IMR-90 (cell line): ENCODE measurements at regions not wholly inside any gene's neighbourhood (a gene's known extent, or its start where the extent isn't known, plus 50 kb on each side); places are given as distances from the start of the nearest gene placed in this dataset.

Source experiments
- ATAC-seq: fragments of 200-7000 bp; cut with Tn5 transposase; 2 replicates; pipeline ENCODE4 v1.9.1; 2020; ENCODE audit warnings: low read depth, mild to moderate bottlenecking, moderate library complexity
- BruUV-seq: library from RNA; stranded (reverse); fragments of 400-500 nt; replicated peaks from 2 replicates; lab custom pipeline; 2021; lab: Mats Ljungman, UMichigan
- CTCF ChIA-PET: fragments of 300-600 bp; formaldehyde crosslinking; extraction: SDS; loops from one replicate; lab custom pipeline; 2021; ENCODE audit warnings: antibody characterized with exemption; lab: Yijun Ruan, JAX
- POLR2A ChIA-PET: fragments of 300-600 bp; sonication (Branson Sonifier 250); formaldehyde crosslinking; loops from one replicate; lab custom pipeline; 2022; ENCODE audit warnings: antibody characterized with exemption; ENCODE audit not compliant: unreplicated experiment; lab: Charles Lee
- DNase-seq: peaks from one replicate; pipeline ENCODE4 v3.0.0; 2013
- H2AFZ ChIP-seq: replicated peaks from 2 replicates; pipeline ENCODE3; 2013; ENCODE audit warnings: low read length, mild to moderate bottlenecking; ENCODE audit not compliant: poor library complexity
- H2AK5ac ChIP-seq: 2 replicates; pipeline ENCODE4 v1.6.1; 2013; ENCODE audit warnings: low read depth, low read length, inconsistent platforms
- H2AK9ac ChIP-seq: replicated peaks from 2 replicates; pipeline ENCODE3; 2013; ENCODE audit warnings: mild to moderate bottlenecking, low read depth, low read length, moderate library complexity; ENCODE audit not compliant: poor library complexity
- H2BK120ac ChIP-seq: 2 replicates; pipeline ENCODE4 v1.6.1; 2013; ENCODE audit warnings: low read depth, low read length, inconsistent platforms
- H2BK15ac ChIP-seq: 3 replicates; pipeline ENCODE4 v1.6.1; 2013; ENCODE audit warnings: low read depth, low read length, inconsistent platforms
- H2BK20ac ChIP-seq: 2 replicates; pipeline ENCODE4 v1.6.1; 2013; ENCODE audit warnings: low read depth, mild to moderate bottlenecking, inconsistent platforms, low read length, moderate library complexity
- H2BK5ac ChIP-seq: 2 replicates; pipeline ENCODE4 v1.6.1; 2013; ENCODE audit warnings: mild to moderate bottlenecking, low read depth, low read length, inconsistent platforms; ENCODE audit not compliant: poor library complexity, severe bottlenecking
- H3K14ac ChIP-seq: replicated peaks from 2 replicates; pipeline ENCODE4 v1.6.1; 2013; ENCODE audit warnings: low read depth, low read length, inconsistent platforms
- H3K18ac ChIP-seq: 2 replicates; pipeline ENCODE4 v1.6.1; 2013; ENCODE audit warnings: low read depth, low read length, control low read depth
- H3K23ac ChIP-seq: 2 replicates; pipeline ENCODE4 v1.6.1; 2013; ENCODE audit warnings: low read depth, low read length, inconsistent platforms
- H3K27ac ChIP-seq: 2 replicates; pipeline ENCODE4 v1.5.1; 2013; ENCODE audit warnings: mild to moderate bottlenecking, control low read depth, low read length; ENCODE audit not compliant: insufficient read depth
- H3K27me3 ChIP-seq: 2 replicates; pipeline ENCODE4 v1.6.1; 2013; ENCODE audit warnings: low read length; ENCODE audit not compliant: control insufficient read depth, insufficient read depth
- H3K36me3 ChIP-seq: 2 replicates; pipeline ENCODE4 v1.6.1; 2013; ENCODE audit warnings: low read length, mixed read lengths; ENCODE audit not compliant: control insufficient read depth, insufficient read depth
- H3K4ac ChIP-seq: 2 replicates; pipeline ENCODE4 v1.6.1; 2013; ENCODE audit warnings: low read depth, low read length, inconsistent platforms
- H3K4me1 ChIP-seq: 2 replicates; pipeline ENCODE4 v1.6.1; 2013; ENCODE audit warnings: low read length, mixed read lengths; ENCODE audit not compliant: control insufficient read depth, insufficient read depth
- H3K4me2 ChIP-seq: 2 replicates; pipeline ENCODE4 v1.6.1; 2013; ENCODE audit warnings: low read depth, mild to moderate bottlenecking, control low read depth, low read length, moderate library complexity
- H3K4me3 ChIP-seq: 2 replicates; pipeline ENCODE4 v1.5.1; 2013; ENCODE audit warnings: low read depth, mild to moderate bottlenecking, control low read depth, low read length, moderate library complexity; ENCODE audit not compliant: insufficient read depth
- H3K56ac ChIP-seq: 2 replicates; pipeline ENCODE4 v1.6.1; 2013; ENCODE audit warnings: low read length, inconsistent platforms; ENCODE audit not compliant: insufficient read depth; ENCODE audit errors: extremely low read depth
- H3K79me1 ChIP-seq, 2 experiments: 2 replicates each; pipeline ENCODE4 v1.6.1; 2013; ENCODE audit warnings: low read length in 2 of 2, inconsistent platforms in 1 of 2, low read depth in 1 of 2
- H3K9ac ChIP-seq: 2 replicates; pipeline ENCODE4 v1.6.1; 2013; ENCODE audit warnings: low read depth, low read length, control low read depth
- H3K9me1 ChIP-seq: 2 replicates; pipeline ENCODE4 v1.6.1; 2013; ENCODE audit warnings: low read length, inconsistent platforms; ENCODE audit not compliant: insufficient read depth
- H3K9me3 ChIP-seq: 2 replicates; pipeline ENCODE4 v1.6.1; 2013; ENCODE audit warnings: low read length; ENCODE audit not compliant: control insufficient read depth, insufficient read depth
- H4K20me1 ChIP-seq: 2 replicates; pipeline ENCODE4 v1.6.1; 2013; ENCODE audit warnings: low read length, inconsistent platforms; ENCODE audit not compliant: insufficient read depth
- H4K5ac ChIP-seq: 2 replicates; pipeline ENCODE4 v1.6.1; 2013; ENCODE audit warnings: mild to moderate bottlenecking, low read depth, low read length, control low read depth
- H4K8ac ChIP-seq, 2 experiments: 2 replicates each; pipeline ENCODE4 v1.6.1; 2013; ENCODE audit warnings: low read depth in 2 of 2, low read length in 2 of 2, control low read depth in 1 of 2, inconsistent platforms in 1 of 2
- H4K91ac ChIP-seq: 2 replicates; pipeline ENCODE4 v1.6.1; 2013; ENCODE audit warnings: low read depth, low read length, inconsistent platforms; ENCODE audit not compliant: insufficient read depth
- BHLHE40 ChIP-seq: fragments of 150-350 bp; IDR thresholded peaks from 2 replicates; pipeline ENCODE4 v1.6.1; 2016; ENCODE audit warnings: mild to moderate bottlenecking, low read depth, low read length
- CEBPB ChIP-seq: IDR thresholded peaks from 2 replicates; pipeline ENCODE4 v1.6.1; 2012; ENCODE audit warnings: low read depth, low read length, improper control_type of control experiment
- CHD1 ChIP-seq: IDR thresholded peaks from 2 replicates; pipeline ENCODE4 v1.6.1; 2012; ENCODE audit warnings: low read depth, low read length, improper control_type of control experiment
- FOS ChIP-seq: fragments of 150-350 bp; IDR thresholded peaks from 2 replicates; pipeline ENCODE4 v1.6.1; 2016; ENCODE audit warnings: low read depth, low read length
- MAFK ChIP-seq: IDR thresholded peaks from 2 replicates; pipeline ENCODE4 v1.6.1; 2012; ENCODE audit warnings: low read depth, low read length, improper control_type of control experiment
- MAZ ChIP-seq: IDR thresholded peaks from 2 replicates; pipeline ENCODE4 v1.6.1; 2012; ENCODE audit warnings: low read depth, mild to moderate bottlenecking, low read length, improper control_type of control experiment, moderate library complexity, borderline replicate concordance
- MXI1 ChIP-seq: IDR thresholded peaks from 2 replicates; pipeline ENCODE4 v1.6.1; 2012; ENCODE audit warnings: low read depth, mild to moderate bottlenecking, low read length, moderate library complexity, borderline replicate concordance
- NFE2L2 ChIP-seq: fragments of 150-350 bp; IDR thresholded peaks from 2 replicates; pipeline ENCODE4 v1.6.1; 2016; ENCODE audit warnings: low read depth, mild to moderate bottlenecking, low read length
- POLR2A ChIP-seq: IDR thresholded peaks from 2 replicates; pipeline ENCODE4 v1.6.1; 2012; ENCODE audit warnings: mild to moderate bottlenecking, low read depth, low read length
- RAD21 ChIP-seq: IDR thresholded peaks from 2 replicates; pipeline ENCODE4 v1.6.1; 2012; ENCODE audit warnings: low read length, improper control_type of control experiment
- RCOR1 ChIP-seq: IDR thresholded peaks from 2 replicates; pipeline ENCODE4 v1.6.1; 2012; ENCODE audit warnings: mild to moderate bottlenecking, low read length, improper control_type of control experiment; ENCODE audit not compliant: insufficient replicate concordance
- RFX5 ChIP-seq: IDR thresholded peaks from 2 replicates; pipeline ENCODE4 v1.8.0; 2012; ENCODE audit warnings: low read depth, mild to moderate bottlenecking, low read length, moderate library complexity
- SMC3 ChIP-seq: fragments of 150-350 bp; IDR thresholded peaks from 2 replicates; pipeline ENCODE4 v1.6.1; 2016; ENCODE audit warnings: low read depth, mild to moderate bottlenecking, antibody characterized with exemption, low read length, moderate library complexity
- USF2 ChIP-seq: fragments of 150-350 bp; IDR thresholded peaks from 2 replicates; pipeline ENCODE4 v1.6.1; 2017; ENCODE audit warnings: mild to moderate bottlenecking, antibody characterized with exemption, low read length, low read depth
- WGBS, 2 experiments: methylation state at CpG; one replicate each; pipeline versions ENCODE4 v1.1.5 to v1.1.7; 2013; ENCODE audit warnings: missing lambda C conversion rate in 2 of 2; ENCODE audit not compliant: insufficient read length in 1 of 2; ENCODE audit errors: extremely low coverage in 2 of 2; 5-methylcytosine and 5-hydroxymethylcytosine counted together
- dilution Hi-C: fragments of 300-500 bp; cut with HindIII; formaldehyde crosslinking; loops from one replicate; pipeline ENCODE4 v1.14.3; 2018; ENCODE audit warnings: low sequenced_read_pairs; ENCODE audit not compliant: unreplicated experiment
- in situ Hi-C: fragments of 300-500 bp; cut with MboI; formaldehyde crosslinking; loops from 3 replicates; pipeline ENCODE4 v1.14.3; 2019; ENCODE audit warnings: low sequenced_read_pairs, inconsistent platforms, mixed read lengths
- intact Hi-C: fragments of 100-400 bp; cut with micrococcal nuclease; formaldehyde crosslinking; loops from 2 replicates; pipeline ENCODE4 v1.10.0; 2022
- TF ChIP-seq, protein P1 (sequence below): conservative IDR thresholded peaks from 2 replicates; pipeline ENCODE4 v1.5.1; 2012; ENCODE audit warnings: mild to moderate bottlenecking, low read depth, low read length, improper control_type of control experiment
- TF ChIP-seq, protein P2 (sequence below): fragments of 150-350 bp; IDR thresholded peaks from 2 replicates; pipeline ENCODE4 v1.6.1; 2016; ENCODE audit warnings: low read depth, mild to moderate bottlenecking, low read length, moderate library complexity, borderline replicate concordance

GRCh38 chr3:70466096-70466495 is 153.7 kb upstream of the MDFIC2 start:
- H2AFZ ChIP-seq = no peak overlapping the region
- no peak for TF ChIP-seq NFE2L2
- no peak for TF ChIP-seq MXI1
- TF ChIP-seq MAZ = no peak
- no peak for TF ChIP-seq RAD21
- no peak for TF ChIP-seq USF2
- no peak for TF ChIP-seq CHD1
- TF ChIP-seq, protein P1, sequence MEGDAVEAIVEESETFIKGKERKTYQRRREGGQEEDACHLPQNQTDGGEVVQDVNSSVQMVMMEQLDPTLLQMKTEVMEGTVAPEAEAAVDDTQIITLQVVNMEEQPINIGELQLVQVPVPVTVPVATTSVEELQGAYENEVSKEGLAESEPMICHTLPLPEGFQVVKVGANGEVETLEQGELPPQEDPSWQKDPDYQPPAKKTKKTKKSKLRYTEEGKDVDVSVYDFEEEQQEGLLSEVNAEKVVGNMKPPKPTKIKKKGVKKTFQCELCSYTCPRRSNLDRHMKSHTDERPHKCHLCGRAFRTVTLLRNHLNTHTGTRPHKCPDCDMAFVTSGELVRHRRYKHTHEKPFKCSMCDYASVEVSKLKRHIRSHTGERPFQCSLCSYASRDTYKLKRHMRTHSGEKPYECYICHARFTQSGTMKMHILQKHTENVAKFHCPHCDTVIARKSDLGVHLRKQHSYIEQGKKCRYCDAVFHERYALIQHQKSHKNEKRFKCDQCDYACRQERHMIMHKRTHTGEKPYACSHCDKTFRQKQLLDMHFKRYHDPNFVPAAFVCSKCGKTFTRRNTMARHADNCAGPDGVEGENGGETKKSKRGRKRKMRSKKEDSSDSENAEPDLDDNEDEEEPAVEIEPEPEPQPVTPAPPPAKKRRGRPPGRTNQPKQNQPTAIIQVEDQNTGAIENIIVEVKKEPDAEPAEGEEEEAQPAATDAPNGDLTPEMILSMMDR = no peak
- TF ChIP-seq RCOR1 = no peak
- TF ChIP-seq, protein P2, sequence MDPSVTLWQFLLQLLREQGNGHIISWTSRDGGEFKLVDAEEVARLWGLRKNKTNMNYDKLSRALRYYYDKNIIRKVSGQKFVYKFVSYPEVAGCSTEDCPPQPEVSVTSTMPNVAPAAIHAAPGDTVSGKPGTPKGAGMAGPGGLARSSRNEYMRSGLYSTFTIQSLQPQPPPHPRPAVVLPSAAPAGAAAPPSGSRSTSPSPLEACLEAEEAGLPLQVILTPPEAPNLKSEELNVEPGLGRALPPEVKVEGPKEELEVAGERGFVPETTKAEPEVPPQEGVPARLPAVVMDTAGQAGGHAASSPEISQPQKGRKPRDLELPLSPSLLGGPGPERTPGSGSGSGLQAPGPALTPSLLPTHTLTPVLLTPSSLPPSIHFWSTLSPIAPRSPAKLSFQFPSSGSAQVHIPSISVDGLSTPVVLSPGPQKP = no peak
- TF ChIP-seq BHLHE40 = no peak
- TF ChIP-seq MAFK = no peak
- TF ChIP-seq SMC3 = no peak
- no peak for TF ChIP-seq CEBPB
- TF ChIP-seq POLR2A = no peak
- no peak for TF ChIP-seq RFX5
- no peak for TF ChIP-seq FOS
- no peak overlapping the region for H3K4me2 ChIP-seq
- no peak overlapping the region for H4K8ac ChIP-seq
- BruUV-seq = no TSS peak
- no peak overlapping the region for H3K14ac ChIP-seq
- no peak overlapping the region for H4K91ac ChIP-seq
- H2BK15ac ChIP-seq = no peak overlapping the region
- no peak overlapping the region for H3K4me3 ChIP-seq
- no peaks in the 10 kb centered on the region for H3K9me1 ChIP-seq
- H3K9me3 ChIP-seq = no peaks in the 10 kb centered on the region; the same call in 1 of the 2 replicates
- H2AK5ac ChIP-seq = no peak overlapping the region
- H3K27me3 ChIP-seq = peaks cover 9% of the 10 kb centered on the region
- no CpG with 5 or more reads among the region's 7 CpGs for WGBS, 2 experiments
- ATAC-seq (no peak), DNase-seq (no peak)
- H3K4ac ChIP-seq = no peak overlapping the region
- intact Hi-C loops = no loop called here
- no peaks in the 10 kb centered on the region for H3K36me3 ChIP-seq
- H2BK5ac ChIP-seq = no peak overlapping the region
- H3K27ac ChIP-seq = no peak overlapping the region
- no peak overlapping the region for H3K18ac ChIP-seq
- H2AK9ac ChIP-seq = no peak overlapping the region
- no peak overlapping the region for H2BK20ac ChIP-seq
- no peak overlapping the region for H3K9ac ChIP-seq
- POLR2A ChIA-PET = no interaction called here
- dilution Hi-C loops = no loop called here
- H3K79me1 ChIP-seq = no peaks in the 10 kb centered on the region
- no peaks in the 10 kb centered on the region for H4K20me1 ChIP-seq
- H3K56ac ChIP-seq = no peak overlapping the region
- in situ Hi-C loops = no loop called here
- H2BK120ac ChIP-seq = no peak overlapping the region
- CTCF ChIA-PET = no interaction called here
- H3K23ac ChIP-seq = no peak overlapping the region
- H4K5ac ChIP-seq = no peak overlapping the region
- 0 out of 2 replicates have a peak, but pooled peaks cover 2% of the 10 kb centered on the region for H3K4me1 ChIP-seq
